Erythroblast (primary cell): ENCODE measurements at regions not wholly inside any gene's neighbourhood (a gene's known extent, or its start where the extent isn't known, plus 50 kb on each side); places are given as distances from the start of the nearest gene placed in this dataset.

Source experiments
- GATA1 ChIP-seq: IDR thresholded peaks from 2 replicates; pipeline ENCODE4 v1.6.1; 2011; ENCODE audit warnings: low read depth, mild to moderate bottlenecking, control low read depth, low read length, moderate library complexity
- POLR2A ChIP-seq: IDR thresholded peaks from 2 replicates; pipeline ENCODE4 v1.6.1; 2011; ENCODE audit warnings: mild to moderate bottlenecking, low read length

- TF ChIP-seq POLR2A (no peak), GATA1 (no peak)
Observed at GRCh38 chr12:19052689-19053088, 76.8 kb upstream of the PLEKHA5 start.
